ENCODE measurements at regions not wholly inside any gene's neighbourhood (a gene's known extent, or its start where the extent isn't known, plus 50 kb on each side); places are given as distances from the start of the nearest gene placed in this dataset.
A peak's percentile ranks its signal among the peaks of the same experiment; 100 is the strongest.

GRCh38 chr14:51498411-51499227 lies 153.1 kb upstream of the FRMD6 start:
- no CpG with 5 or more reads among the region's 10 CpGs for WGBS (ENCODE audit: extremely low coverage, insufficient coverage, low lambda C conversion rate)
- H3K18ac ChIP-seq (ENCODE audit: low read length): no peak overlapping the region
- no peaks in the 10 kb centered on the region for H3K4me1 ChIP-seq (ENCODE audit: control insufficient read depth, low read depth, low read length)
- DNase-seq: peak; percentile 22
- no peaks in the 10 kb centered on the region for H3K79me2 ChIP-seq (ENCODE audit: control insufficient read depth, insufficient read depth, low read length)
- no peak overlapping the region for H2AK5ac ChIP-seq (ENCODE audit: low read length)
- no peak overlapping the region for H3K27ac ChIP-seq (ENCODE audit: low read depth, low read length)
- no peak overlapping the region for H2BK120ac ChIP-seq (ENCODE audit: low read depth, low read length)
- peak overlapping the region; percentile 86 for H3K4ac ChIP-seq (ENCODE audit: low read depth, low read length)
- no peak overlapping the region for H3K4me3 ChIP-seq (ENCODE audit: low read length)
- no peak overlapping the region for H2BK15ac ChIP-seq (replicated peaks; ENCODE audit: low read depth)
- H4K5ac ChIP-seq (ENCODE audit: low read length): no peak overlapping the region
- no peak overlapping the region for H3K4me2 ChIP-seq (ENCODE audit: low read length)
- no peak overlapping the region for H3K9ac ChIP-seq (ENCODE audit: low read length)
- H3K27me3 ChIP-seq (ENCODE audit: insufficient read depth, low read length, poor library complexity): no peaks in the 10 kb centered on the region
- no peaks in the 10 kb centered on the region for H3K79me1 ChIP-seq (ENCODE audit: low read length)
- H3K36me3 ChIP-seq (ENCODE audit: control insufficient read depth, insufficient read depth, low read length): no peaks in the 10 kb centered on the region
- no peak overlapping the region for H3K23ac ChIP-seq (ENCODE audit: low read length)
- no peak overlapping the region for H4K8ac ChIP-seq (ENCODE audit: low read depth, low read length)
- H2BK5ac ChIP-seq (ENCODE audit: low read length): no peak overlapping the region
- H3K56ac ChIP-seq (ENCODE audit: low read length): no peak overlapping the region

- no peak overlapping the region for H2AK5ac ChIP-seq (ENCODE audit: low read length)
- H4K5ac ChIP-seq (ENCODE audit: low read length): no peak overlapping the region
- H2BK5ac ChIP-seq (ENCODE audit: low read length): no peak overlapping the region
- DNase-seq: no peak
- no peak overlapping the region for H3K56ac ChIP-seq (ENCODE audit: low read length)
- H3K36me3 ChIP-seq (ENCODE audit: control insufficient read depth, insufficient read depth, low read length): no peaks in the 10 kb centered on the region
- no peak overlapping the region for H3K23ac ChIP-seq (ENCODE audit: low read length)
- H3K79me1 ChIP-seq (ENCODE audit: low read length): no peaks in the 10 kb centered on the region
- H3K4ac ChIP-seq (ENCODE audit: low read depth, low read length): no peak overlapping the region
- WGBS (ENCODE audit: extremely low coverage, insufficient coverage, low lambda C conversion rate): no CpG with 5 or more reads among the region's 1 CpG
- H3K4me1 ChIP-seq (ENCODE audit: control insufficient read depth, low read depth, low read length): no peaks in the 10 kb centered on the region
- H3K27me3 ChIP-seq (ENCODE audit: insufficient read depth, low read length, poor library complexity): no peaks in the 10 kb centered on the region
- no peak overlapping the region for H2BK15ac ChIP-seq (replicated peaks; ENCODE audit: low read depth)
- H2BK120ac ChIP-seq (ENCODE audit: low read depth, low read length): no peak overlapping the region
- no peak overlapping the region for H3K18ac ChIP-seq (ENCODE audit: low read length)
- no peak overlapping the region for H3K4me3 ChIP-seq (ENCODE audit: low read length)
- no peak overlapping the region for H3K9ac ChIP-seq (ENCODE audit: low read length)
- no peaks in the 10 kb centered on the region for H3K79me2 ChIP-seq (ENCODE audit: control insufficient read depth, insufficient read depth, low read length)
- no peak overlapping the region for H3K4me2 ChIP-seq (ENCODE audit: low read length)
- no peak overlapping the region for H3K27ac ChIP-seq (ENCODE audit: low read depth, low read length)
- no peak overlapping the region for H4K8ac ChIP-seq (ENCODE audit: low read depth, low read length)
Observed at GRCh38 chr14:51500776-51501175, 150.9 kb upstream of the FRMD6 start.

GRCh38 chr14:51501746-51502145 lies 150.0 kb upstream of the FRMD6 start:
- Histone ChIP-seq H3K79me1 (ENCODE audit: low read length) (no peaks in the 10 kb centered on the region), H4K8ac (ENCODE audit: low read depth, low read length) (no peak overlapping the region), H2BK120ac (ENCODE audit: low read depth, low read length) (no peak overlapping the region), H3K23ac (ENCODE audit: low read length) (no peak overlapping the region), H4K5ac (ENCODE audit: low read length) (no peak overlapping the region), H2BK5ac (ENCODE audit: low read length) (no peak overlapping the region), H3K18ac (ENCODE audit: low read length) (no peak overlapping the region), H3K27me3 (ENCODE audit: insufficient read depth, low read length, poor library complexity) (no peaks in the 10 kb centered on the region), H3K36me3 (ENCODE audit: control insufficient read depth, insufficient read depth, low read length) (no peaks in the 10 kb centered on the region), H3K56ac (ENCODE audit: low read length) (no peak overlapping the region), H3K4ac (ENCODE audit: low read depth, low read length) (no peak overlapping the region), H3K27ac (ENCODE audit: low read depth, low read length) (no peak overlapping the region), H2AK5ac (ENCODE audit: low read length) (no peak overlapping the region), H3K4me2 (ENCODE audit: low read length) (no peak overlapping the region), H3K4me1 (ENCODE audit: control insufficient read depth, low read depth, low read length) (no peaks in the 10 kb centered on the region), H3K9ac (ENCODE audit: low read length) (no peak overlapping the region), H3K79me2 (ENCODE audit: control insufficient read depth, insufficient read depth, low read length) (no peaks in the 10 kb centered on the region), H3K4me3 (ENCODE audit: low read length) (no peak overlapping the region), H2BK15ac (replicated peaks; ENCODE audit: low read depth) (no peak overlapping the region)
- DNase-seq: no peak

GRCh38 chr14:51504669-51505068 lies 147.0 kb upstream of the FRMD6 start:
- Histone ChIP-seq H3K79me1 (ENCODE audit: low read length) (no peaks in the 10 kb centered on the region), H2AK5ac (ENCODE audit: low read length) (no peak overlapping the region), H3K79me2 (ENCODE audit: control insufficient read depth, insufficient read depth, low read length) (no peaks in the 10 kb centered on the region), H2BK120ac (ENCODE audit: low read depth, low read length) (no peak overlapping the region), H3K4me2 (ENCODE audit: low read length) (no peak overlapping the region), H3K4me3 (ENCODE audit: low read length) (no peak overlapping the region), H4K5ac (ENCODE audit: low read length) (no peak overlapping the region), H3K36me3 (ENCODE audit: control insufficient read depth, insufficient read depth, low read length) (no peaks in the 10 kb centered on the region), H4K8ac (ENCODE audit: low read depth, low read length) (no peak overlapping the region), H3K9ac (ENCODE audit: low read length) (no peak overlapping the region), H2BK15ac (replicated peaks; ENCODE audit: low read depth) (no peak overlapping the region), H3K4ac (ENCODE audit: low read depth, low read length) (no peak overlapping the region), H3K27me3 (ENCODE audit: insufficient read depth, low read length, poor library complexity) (no peaks in the 10 kb centered on the region), H3K56ac (ENCODE audit: low read length) (no peak overlapping the region), H3K27ac (ENCODE audit: low read depth, low read length) (no peak overlapping the region), H2BK5ac (ENCODE audit: low read length) (no peak overlapping the region), H3K18ac (ENCODE audit: low read length) (no peak overlapping the region), H3K23ac (ENCODE audit: low read length) (no peak overlapping the region), H3K4me1 (ENCODE audit: control insufficient read depth, low read depth, low read length) (no peaks in the 10 kb centered on the region)
- no peak for DNase-seq
- no CpG with 5 or more reads among the region's 1 CpG for WGBS (ENCODE audit: extremely low coverage, insufficient coverage, low lambda C conversion rate)

- WGBS (ENCODE audit: extremely low coverage, insufficient coverage, low lambda C conversion rate): no CpG with 5 or more reads among the region's 2 CpGs
- H3K4me1 ChIP-seq (ENCODE audit: control insufficient read depth, low read depth, low read length): no peaks in the 10 kb centered on the region
- H3K4me3 ChIP-seq (ENCODE audit: low read length): no peak overlapping the region
- H3K9ac ChIP-seq (ENCODE audit: low read length): no peak overlapping the region
- no peak overlapping the region for H3K27ac ChIP-seq (ENCODE audit: low read depth, low read length)
- H2BK5ac ChIP-seq (ENCODE audit: low read length): no peak overlapping the region
- no peak overlapping the region for H3K4me2 ChIP-seq (ENCODE audit: low read length)
- H3K79me1 ChIP-seq (ENCODE audit: low read length): no peaks in the 10 kb centered on the region
- no peak overlapping the region for H3K56ac ChIP-seq (ENCODE audit: low read length)
- DNase-seq: no peak
- no peak overlapping the region for H2AK5ac ChIP-seq (ENCODE audit: low read length)
- no peak overlapping the region for H3K23ac ChIP-seq (ENCODE audit: low read length)
- no peak overlapping the region for H4K8ac ChIP-seq (ENCODE audit: low read depth, low read length)
- no peaks in the 10 kb centered on the region for H3K27me3 ChIP-seq (ENCODE audit: insufficient read depth, low read length, poor library complexity)
- no peak overlapping the region for H4K5ac ChIP-seq (ENCODE audit: low read length)
- no peak overlapping the region for H3K4ac ChIP-seq (ENCODE audit: low read depth, low read length)
- H3K18ac ChIP-seq (ENCODE audit: low read length): no peak overlapping the region
- no peaks in the 10 kb centered on the region for H3K36me3 ChIP-seq (ENCODE audit: control insufficient read depth, insufficient read depth, low read length)
- H3K79me2 ChIP-seq (ENCODE audit: control insufficient read depth, insufficient read depth, low read length): no peaks in the 10 kb centered on the region
- no peak overlapping the region for H2BK15ac ChIP-seq (replicated peaks; ENCODE audit: low read depth)
- H2BK120ac ChIP-seq (ENCODE audit: low read depth, low read length): no peak overlapping the region
Observed at GRCh38 chr14:51507511-51507905, 144.2 kb upstream of the FRMD6 start.

- Histone ChIP-seq H4K5ac (ENCODE audit: low read length) (no peak overlapping the region), H4K8ac (ENCODE audit: low read depth, low read length) (no peak overlapping the region), H3K4me3 (ENCODE audit: low read length) (no peak overlapping the region), H2AK5ac (ENCODE audit: low read length) (no peak overlapping the region), H2BK120ac (ENCODE audit: low read depth, low read length) (no peak overlapping the region), H3K9ac (ENCODE audit: low read length) (no peak overlapping the region), H3K79me1 (ENCODE audit: low read length) (no peaks in the 10 kb centered on the region), H3K18ac (ENCODE audit: low read length) (no peak overlapping the region), H3K79me2 (ENCODE audit: control insufficient read depth, insufficient read depth, low read length) (no peaks in the 10 kb centered on the region), H3K4ac (ENCODE audit: low read depth, low read length) (no peak overlapping the region), H2BK15ac (replicated peaks; ENCODE audit: low read depth) (no peak overlapping the region), H3K4me1 (ENCODE audit: control insufficient read depth, low read depth, low read length) (no peaks in the 10 kb centered on the region), H2BK5ac (ENCODE audit: low read length) (no peak overlapping the region), H3K27ac (ENCODE audit: low read depth, low read length) (no peak overlapping the region), H3K56ac (ENCODE audit: low read length) (no peak overlapping the region), H3K27me3 (ENCODE audit: insufficient read depth, low read length, poor library complexity) (no peaks in the 10 kb centered on the region), H3K4me2 (ENCODE audit: low read length) (no peak overlapping the region), H3K23ac (ENCODE audit: low read length) (no peak overlapping the region), H3K36me3 (ENCODE audit: control insufficient read depth, insufficient read depth, low read length) (no peaks in the 10 kb centered on the region)
- DNase-seq: no peak
- WGBS (ENCODE audit: extremely low coverage, insufficient coverage, low lambda C conversion rate): no CpG with 5 or more reads among the region's 13 CpGs
Observed at GRCh38 chr14:51507906-51508511, 143.7 kb upstream of the FRMD6 start.
